ENCODE measurements at regions not wholly inside any gene's neighbourhood (a gene's known extent, or its start where the extent isn't known, plus 50 kb on each side); places are given as distances from the start of the nearest gene placed in this dataset.
"Not testable (repeated sequence)": the region's sequence is repeated elsewhere in the genome, so short reads cannot be mapped to it uniquely, and the experiment has no call there.

- not testable (repeated sequence) for DNase-seq (ENCODE audit: low read depth)
Observed at GRCh38 chr15:20308027-20308690, 233.4 kb downstream of the GOLGA6L6 start.

DNA sequence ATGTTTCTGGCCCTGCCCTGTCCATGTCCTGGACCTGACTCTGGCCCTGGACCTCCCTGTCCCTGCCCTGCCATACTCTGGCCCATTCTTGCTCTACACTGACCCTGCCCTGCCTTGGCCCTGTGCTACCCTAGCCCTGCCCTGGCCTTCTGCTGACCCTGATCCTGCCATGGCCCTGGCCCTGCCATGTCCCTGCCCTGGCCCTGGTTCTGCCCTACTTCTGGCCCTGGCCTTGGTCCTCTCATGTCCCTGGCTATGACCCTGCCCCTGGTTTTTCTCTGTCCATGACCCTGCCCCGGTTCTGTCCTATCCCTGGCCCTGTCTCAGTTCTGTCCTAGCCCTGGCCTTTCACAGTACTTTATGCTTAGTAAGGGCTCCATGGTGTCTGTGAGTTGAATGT is 234.5 kb downstream of the GOLGA6L6 start:
- DNase-seq (ENCODE audit: low read depth): not testable (repeated sequence)

- not testable (repeated sequence) for DNase-seq (ENCODE audit: low read depth)
Observed at GRCh38 chr15:20306497-20307106, 235.0 kb downstream of the GOLGA6L6 start.

GRCh38 chr15:20305912-20306311 is 235.7 kb downstream of the GOLGA6L6 start:
- DNase-seq (ENCODE audit: low read depth): not testable (repeated sequence)

DNA sequence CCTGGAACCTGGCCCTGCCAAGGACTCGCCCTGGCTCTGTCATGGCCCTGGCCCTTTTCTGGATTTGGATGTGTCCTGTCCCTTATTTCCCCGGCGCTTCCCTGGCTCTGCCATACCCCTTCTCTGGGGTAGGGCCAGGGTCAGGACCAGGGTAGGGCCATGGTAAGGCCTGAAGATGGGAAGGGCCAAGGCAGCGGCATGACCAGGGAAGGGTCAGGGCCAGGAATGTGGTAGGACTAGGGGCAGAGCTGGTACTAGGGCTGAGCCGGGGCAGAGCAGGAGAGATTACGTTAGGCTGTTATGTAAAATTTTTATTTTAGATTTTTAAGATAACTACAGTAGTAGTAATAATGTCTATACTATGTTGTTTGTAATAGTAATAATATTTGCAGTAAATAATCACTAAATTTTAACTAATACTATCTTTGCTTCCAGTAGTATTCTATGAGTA is 236.6 kb downstream of the GOLGA6L6 start:
- DNase-seq (ENCODE audit: low read depth): not testable (repeated sequence)

DNA sequence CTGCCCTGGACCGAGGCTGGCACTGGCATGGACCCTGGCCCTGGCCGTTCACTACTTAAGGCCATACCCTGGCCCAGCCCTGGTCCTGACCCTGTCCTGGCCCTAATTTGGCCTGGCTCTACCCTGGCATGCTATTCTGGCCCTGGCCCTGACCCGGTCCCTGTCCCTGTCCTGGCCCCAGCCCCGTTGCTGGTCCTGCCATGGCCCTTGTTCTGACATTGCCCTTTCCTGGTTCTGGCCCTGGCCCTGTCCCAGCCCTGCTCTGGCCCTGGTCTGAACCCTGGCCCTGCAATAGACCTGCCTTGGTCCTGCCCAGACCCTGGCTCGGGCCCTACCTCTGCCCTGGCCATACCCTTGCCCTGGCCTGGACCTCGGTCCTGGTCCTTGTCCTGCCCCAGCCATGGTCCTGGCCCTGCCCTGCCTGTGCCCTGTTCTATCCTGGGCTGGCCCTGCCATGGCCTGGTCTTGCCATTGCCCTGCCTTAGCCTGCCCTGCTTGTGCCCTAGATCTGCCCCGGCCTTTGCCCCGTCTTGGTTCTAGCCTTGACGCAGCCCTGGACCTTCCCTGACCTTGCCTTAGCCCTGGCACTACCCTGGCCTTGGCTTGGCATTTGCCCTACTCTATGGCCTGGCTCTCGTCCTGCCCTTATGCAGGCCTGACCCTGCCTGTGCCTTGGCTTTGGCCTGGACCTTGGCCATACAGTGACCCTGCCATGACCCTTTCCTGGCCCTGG is 237.2 kb downstream of the GOLGA6L6 start:
- DNase-seq (ENCODE audit: low read depth): not testable (repeated sequence)

DNA sequence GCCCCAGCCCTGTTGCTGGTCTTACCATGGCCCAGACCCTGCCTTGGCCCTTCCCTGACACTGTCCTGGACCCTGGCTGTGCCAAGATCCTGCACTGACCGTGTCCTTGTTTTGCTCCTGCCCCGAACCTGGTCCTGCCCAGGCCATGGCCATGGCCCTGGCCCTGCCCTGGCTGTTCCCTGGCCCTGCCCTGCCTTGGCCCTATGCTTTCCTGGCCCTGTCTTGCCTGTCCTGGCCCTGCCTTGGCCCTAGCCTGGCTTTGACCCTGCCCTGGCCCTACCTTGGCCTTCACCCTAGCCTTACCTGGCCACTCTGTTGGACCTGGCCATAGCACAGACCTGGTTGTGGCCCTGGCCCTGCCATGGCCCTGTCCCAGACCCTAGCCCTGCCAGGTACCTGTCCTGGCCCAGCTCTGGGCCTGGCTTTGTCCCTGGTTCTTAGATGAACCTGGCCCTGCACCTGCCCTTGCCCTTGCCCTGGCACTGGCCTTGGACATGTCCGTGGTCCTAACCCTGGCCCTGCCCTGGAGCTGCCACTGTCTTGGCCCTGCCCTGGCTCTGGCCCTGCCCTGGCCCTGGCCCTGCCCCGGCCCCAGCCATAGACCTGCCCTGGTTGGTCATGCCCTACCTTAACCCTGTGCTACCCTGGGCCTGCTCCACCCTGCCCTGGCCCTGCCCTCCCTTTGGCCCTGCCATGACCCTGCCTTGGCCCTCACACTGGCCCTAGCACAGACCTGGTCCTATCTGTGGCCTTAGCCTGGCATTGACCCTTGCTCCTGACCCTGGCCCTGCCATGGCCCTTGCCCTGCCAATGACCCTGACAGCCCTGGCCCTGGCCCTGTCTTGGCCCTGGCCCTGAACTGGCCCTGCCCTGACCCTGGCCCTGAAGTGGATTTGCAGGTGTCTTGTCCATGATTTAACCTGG is 238.1 kb downstream of the GOLGA6L6 start:
- DNase-seq (ENCODE audit: low read depth): not testable (repeated sequence)

DNA sequence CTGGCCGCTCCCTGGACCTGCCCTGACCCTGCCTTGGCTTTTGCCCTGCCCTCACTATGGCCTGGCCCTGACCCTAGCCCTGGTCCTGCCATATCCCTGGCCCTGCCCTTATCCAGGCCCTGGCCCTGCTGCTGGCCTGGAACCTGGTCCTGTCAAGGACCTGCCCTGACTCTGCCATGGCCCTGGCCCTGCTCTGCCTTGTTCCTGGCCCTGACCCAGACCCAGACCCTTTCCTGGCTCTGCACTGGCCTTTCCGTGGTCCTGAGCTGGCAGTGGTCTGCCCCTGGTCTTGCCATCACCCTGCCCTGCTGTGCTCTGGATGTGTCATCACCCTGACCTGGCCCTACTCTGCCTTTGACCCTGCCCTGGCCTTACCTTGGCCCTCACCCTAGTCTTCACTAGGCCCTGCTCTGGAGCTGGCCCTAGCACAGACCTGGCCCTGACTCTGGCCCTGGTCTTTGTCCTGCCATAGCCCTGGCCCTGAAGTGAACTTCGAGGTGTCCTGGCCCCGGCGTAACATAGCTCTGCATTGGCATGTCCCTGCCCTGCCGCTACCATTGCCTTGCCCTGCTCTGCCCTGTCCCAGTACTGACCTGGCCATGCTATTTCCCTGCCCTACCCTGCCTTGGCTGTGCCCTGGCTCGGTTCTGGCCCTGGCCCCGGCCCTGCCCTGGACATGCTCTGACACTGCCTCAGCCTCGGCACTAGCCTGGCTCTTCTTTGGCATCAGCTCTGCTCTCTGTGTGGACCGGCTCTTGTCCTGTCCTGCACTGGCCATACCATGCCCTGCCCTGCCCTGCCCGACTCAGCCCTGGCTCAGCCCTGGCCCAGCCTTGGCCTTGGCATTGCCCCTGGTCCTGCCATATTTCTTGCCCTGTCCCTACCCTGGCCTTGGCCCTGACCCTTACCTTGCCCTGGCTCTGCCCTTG is 239.2 kb downstream of the GOLGA6L6 start:
- DNase-seq (ENCODE audit: low read depth): not testable (repeated sequence)

DNA sequence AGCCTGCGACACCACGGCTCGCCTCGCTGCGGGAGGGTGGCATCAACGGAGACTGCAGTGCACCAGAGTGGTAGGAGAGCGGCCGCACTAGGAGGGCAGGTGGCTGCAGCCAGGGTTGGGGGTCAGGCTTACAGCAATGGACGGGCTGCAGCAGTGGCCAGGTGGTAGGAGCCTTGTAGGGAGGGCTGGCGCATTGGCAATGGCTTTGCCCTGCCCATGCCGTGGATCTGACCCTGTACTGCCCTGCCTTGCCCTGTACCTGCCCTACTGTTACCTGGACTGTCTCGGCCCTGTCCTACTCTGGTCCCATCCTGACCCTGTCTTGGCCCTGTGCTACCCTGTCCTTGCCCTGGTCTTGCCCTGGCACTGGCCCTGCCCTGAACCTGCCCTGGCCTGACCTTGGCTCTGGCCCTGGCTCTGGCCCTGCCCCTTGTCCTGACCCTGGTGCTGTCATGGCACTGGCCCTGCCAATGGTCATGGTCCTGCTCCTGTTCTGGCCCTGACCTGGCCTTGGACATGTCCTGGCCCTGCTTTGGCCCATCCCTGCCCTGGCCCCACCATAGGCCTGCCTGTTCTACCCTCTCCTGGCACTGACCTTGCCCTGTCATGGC is 240.0 kb downstream of the GOLGA6L6 start:
- DNase-seq (ENCODE audit: low read depth): not testable (repeated sequence)

GRCh38 chr15:20301041-20301390 is 240.6 kb downstream of the GOLGA6L6 start:
- DNase-seq (ENCODE audit: low read depth): not testable (repeated sequence)

DNA sequence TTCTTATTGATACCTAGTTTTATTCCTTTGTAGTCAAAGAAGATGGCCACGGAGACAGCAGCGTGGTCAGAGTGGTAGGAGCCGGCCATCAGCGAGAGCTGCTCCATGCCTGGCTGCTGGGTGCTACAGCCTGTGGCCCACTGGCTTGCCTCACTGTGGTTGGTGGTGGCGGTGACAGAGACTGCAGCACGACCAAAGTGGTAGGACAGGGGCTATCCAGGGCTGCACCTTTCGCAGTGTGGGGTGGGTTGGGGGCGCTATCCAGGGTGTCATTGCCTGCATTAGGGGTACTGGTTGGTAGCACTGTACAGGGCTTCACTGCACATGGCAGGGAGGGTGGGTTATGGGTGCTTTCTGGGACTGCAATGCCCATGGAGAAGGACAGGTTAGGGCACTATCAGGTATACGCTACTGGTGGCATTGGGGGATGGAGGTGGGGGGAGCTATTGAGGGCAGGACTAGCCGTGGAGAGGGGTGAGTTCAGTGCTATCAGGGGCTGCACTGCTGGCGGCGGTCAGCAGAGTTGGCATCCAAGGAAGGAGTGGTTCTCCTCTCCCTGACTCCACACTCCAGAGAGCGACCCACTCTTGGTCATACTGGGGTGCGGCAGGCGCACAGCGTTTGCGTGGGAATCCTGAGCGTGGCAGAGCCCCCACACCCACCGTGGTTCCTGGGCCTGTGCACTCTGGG is 241.1 kb downstream of the GOLGA6L6 start:
- DNase-seq (ENCODE audit: low read depth): not testable (repeated sequence)

DNA sequence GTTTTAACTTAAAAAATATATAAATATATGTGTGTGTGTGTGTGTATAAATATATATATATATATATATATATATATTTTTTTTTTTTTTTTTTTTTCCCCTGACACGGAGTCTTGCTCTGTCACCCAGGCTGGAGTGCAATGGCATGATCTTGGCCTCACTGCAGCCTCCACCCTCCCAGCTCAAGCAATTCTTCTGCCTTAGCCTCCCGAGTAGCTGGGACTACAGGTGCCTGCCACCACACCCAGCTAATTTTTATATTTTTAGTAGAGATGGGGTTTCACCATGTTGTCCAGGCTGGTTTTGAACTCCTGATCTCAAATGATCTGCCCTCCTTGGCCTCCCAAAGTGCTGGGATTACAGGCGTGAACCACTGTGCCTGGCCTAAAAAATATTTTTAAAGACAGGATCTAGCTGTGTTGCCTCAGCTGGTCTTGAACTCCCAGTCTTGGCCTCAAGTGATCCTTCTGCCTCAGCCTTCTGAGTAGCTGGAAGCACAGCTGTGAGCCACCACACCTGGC is 243.9 kb downstream of the GOLGA6L6 start:
- DNase-seq (ENCODE audit: low read depth): not testable (repeated sequence)

DNA sequence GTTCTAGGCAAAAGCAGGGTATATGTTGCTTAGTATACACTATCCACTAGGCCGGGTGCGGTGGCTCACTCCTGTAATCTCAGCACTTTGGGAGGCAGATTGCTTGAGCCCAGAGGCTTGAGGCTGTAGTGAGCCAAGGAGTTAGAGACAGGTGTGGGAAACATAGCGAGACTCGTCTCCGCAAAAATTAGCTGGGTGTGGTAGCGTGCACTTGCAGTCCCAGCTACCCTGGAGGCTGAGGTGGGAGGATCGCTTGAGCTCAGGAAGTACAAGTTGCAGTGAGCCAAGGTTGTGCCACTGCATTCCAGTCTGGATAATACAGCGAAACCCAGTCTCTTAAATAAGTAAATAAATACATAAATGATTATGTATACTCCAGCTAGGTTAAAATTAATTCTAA is 245.3 kb downstream of the GOLGA6L6 start:
- DNase-seq (ENCODE audit: low read depth): not testable (repeated sequence)

GRCh38 chr15:20295238-20295811 is 246.3 kb downstream of the GOLGA6L6 start:
- no peak for DNase-seq (ENCODE audit: low read depth)

GRCh38 chr15:20294651-20295237 is 246.9 kb downstream of the GOLGA6L6 start:
- no peak for DNase-seq (ENCODE audit: low read depth)

DNA sequence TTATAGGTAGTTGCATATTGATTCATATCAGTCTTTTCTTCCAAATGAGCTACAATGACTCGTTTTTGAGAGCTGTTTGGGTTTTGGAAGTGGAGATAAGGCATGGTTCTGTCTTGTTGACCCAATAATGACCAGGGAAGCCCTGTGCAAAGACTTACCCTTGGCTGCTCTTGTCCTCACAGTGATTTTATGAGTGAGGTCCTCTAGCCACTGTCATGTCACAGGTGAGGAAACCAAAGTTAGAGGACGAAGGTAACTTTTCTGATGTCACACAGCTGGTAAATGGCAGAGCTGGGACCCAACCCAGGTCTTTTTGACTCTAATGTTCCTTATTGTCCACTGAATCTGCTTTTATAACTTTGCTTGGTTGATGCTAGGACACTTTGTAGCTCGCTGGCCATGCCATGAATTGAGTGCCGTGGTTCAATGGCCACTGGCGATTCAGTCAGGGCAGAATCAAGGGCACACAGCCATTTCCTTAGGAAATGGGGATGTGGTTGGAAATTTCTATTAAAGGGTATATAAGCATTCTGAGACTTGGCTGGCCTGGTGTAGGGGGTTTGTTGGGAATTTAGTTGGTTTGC is 249.1 kb downstream of the GOLGA6L6 start:
- DNase-seq (ENCODE audit: low read depth): not testable (repeated sequence)

DNA sequence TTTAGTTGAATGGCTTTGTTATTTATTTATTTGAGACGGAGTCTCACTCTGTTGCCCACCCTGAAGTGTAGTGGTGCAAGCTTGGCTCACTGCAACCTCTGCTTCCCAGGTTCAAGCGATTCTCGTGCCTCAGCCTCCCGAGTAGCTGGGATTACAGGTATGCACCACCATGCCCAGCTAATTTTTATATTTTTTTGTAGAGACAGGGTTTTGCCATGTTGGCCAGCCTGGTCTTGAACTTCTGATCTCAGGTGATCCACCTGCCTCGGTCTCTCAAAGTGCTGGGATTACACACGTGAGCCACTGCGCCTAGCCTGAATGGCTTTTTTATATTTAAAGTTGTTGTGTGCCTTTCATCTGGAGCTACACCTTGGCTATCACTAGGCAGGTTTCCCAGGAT is 250.0 kb downstream of the GOLGA6L6 start:
- not testable (repeated sequence) for DNase-seq (ENCODE audit: low read depth)

GRCh38 chr15:20290606-20291005 is 251.0 kb downstream of the GOLGA6L6 start:
- DNase-seq (ENCODE audit: low read depth): not testable (repeated sequence)
